HG02852 (cell line): ENCODE measurements at regions not wholly inside any gene's neighbourhood (a gene's known extent, or its start where the extent isn't known, plus 50 kb on each side); places are given as distances from the start of the nearest gene placed in this dataset.

ENCODE experiments used
- ATAC-seq: cut with Tn5 transposase; IDR thresholded peaks from one replicate; pipeline ENCODE4 v1.9.1; 2021; ENCODE audit warnings: mild to moderate bottlenecking, moderate library complexity; ENCODE audit not compliant: unreplicated experiment

GRCh38 chrX:13110433-13111324 lies 66.3 kb upstream of the FAM9C start:
- ATAC-seq, result no peak

- ATAC-seq, result no peak
These were observed 65.4 kb upstream of the FAM9C start for GRCh38 chrX:13109817-13110216.

GRCh38 chrX:13103914-13104274 lies 59.5 kb upstream of the FAM9C start:
- ATAC-seq, result no peak

- ATAC-seq, result no peak
These were observed 58.9 kb upstream of the FAM9C start for GRCh38 chrX:13103188-13103913.

- no peak for ATAC-seq
These were observed 58.2 kb upstream of the FAM9C start for GRCh38 chrX:13102636-13103035.

GRCh38 chrX:13101441-13102139 lies 57.2 kb upstream of the FAM9C start:
- ATAC-seq, result no peak

- ATAC-seq, result no peak
These were observed 54.7 kb upstream of the FAM9C start for GRCh38 chrX:13099121-13099520.

- ATAC-seq, result no peak
These were observed 52.3 kb upstream of the FAM9C start for GRCh38 chrX:13096728-13097127.

- no peak for ATAC-seq
These were observed 50.5 kb upstream of the FAM9C start for GRCh38 chrX:13094828-13095341.

GRCh38 chrX:13094374-13094773 lies 50.0 kb upstream of the FAM9C start:
- ATAC-seq, result no peak
